ENCODE measurements at regions not wholly inside any gene's neighbourhood (a gene's known extent, or its start where the extent isn't known, plus 50 kb on each side); places are given as distances from the start of the nearest gene placed in this dataset.
A peak's percentile ranks its signal among the peaks of the same experiment; 100 is the strongest.

GRCh38 chr12:115864396-115864795 is 413.1 kb downstream of the MED13L start:
- H3K4me1 ChIP-seq (ENCODE audit: insufficient read depth): no peaks in the 10 kb centered on the region
- WGBS (ENCODE audit: low lambda C conversion rate, missing lambda C conversion rate): 77% methylated on average over 2 of the region's 2 CpGs
- H3K4me3 ChIP-seq: no peak overlapping the region
- no peaks in the 10 kb centered on the region for H3K79me2 ChIP-seq
- no peaks in the 10 kb centered on the region for H3K9me2 ChIP-seq (replicated peaks; ENCODE audit: insufficient read depth)
- H3K27me3 ChIP-seq: no peaks in the 10 kb centered on the region
- H3K4me2 ChIP-seq: no peak overlapping the region
- H3K36me3 ChIP-seq (replicated peaks; ENCODE audit: insufficient read depth, low read depth): no peaks in the 10 kb centered on the region
- no peaks in the 10 kb centered on the region for H4K20me1 ChIP-seq (ENCODE audit: insufficient read depth, poor library complexity, severe bottlenecking)
- no peak for DNase-seq (ENCODE audit: low spot score)
- TF ChIP-seq EZH2 (IDR thresholded peaks at IDR 0.05; ENCODE audit: borderline replicate concordance) (no peak), CTCF (IDR thresholded peaks at IDR 0.05; ENCODE audit: poor library complexity) (no peak), EZH2phosphoT487 (IDR thresholded peaks at IDR 0.05; ENCODE audit: low read depth, severe bottlenecking, unreplicated experiment) (no peak)
- no peaks in the 10 kb centered on the region for H3K9me3 ChIP-seq (ENCODE audit: low read depth)
- H2AFZ ChIP-seq: no peak overlapping the region
- no peak overlapping the region for H3K27ac ChIP-seq

GRCh38 chr12:115860619-115861018 is 416.9 kb downstream of the MED13L start:
- TF ChIP-seq CTCF (IDR thresholded peaks at IDR 0.05; ENCODE audit: poor library complexity): no peak
- no peak for TF ChIP-seq EZH2 (IDR thresholded peaks at IDR 0.05; ENCODE audit: borderline replicate concordance)
- TF ChIP-seq EZH2phosphoT487 (IDR thresholded peaks at IDR 0.05; ENCODE audit: low read depth, severe bottlenecking, unreplicated experiment): peak; percentile 62
- DNase-seq (ENCODE audit: low spot score): no peak
- Histone ChIP-seq H3K4me2 (no peak overlapping the region), H3K4me3 (no peak overlapping the region), H2AFZ (no peak overlapping the region), H3K36me3 (replicated peaks; ENCODE audit: insufficient read depth, low read depth) (no peaks in the 10 kb centered on the region), H3K27ac (no peak overlapping the region), H3K9me2 (replicated peaks; ENCODE audit: insufficient read depth) (no peaks in the 10 kb centered on the region), H4K20me1 (ENCODE audit: insufficient read depth, poor library complexity, severe bottlenecking) (no peaks in the 10 kb centered on the region), H3K27me3 (no peaks in the 10 kb centered on the region), H3K9me3 (ENCODE audit: low read depth) (no peaks in the 10 kb centered on the region), H3K79me2 (no peaks in the 10 kb centered on the region), H3K4me1 (ENCODE audit: insufficient read depth) (no peaks in the 10 kb centered on the region)
- WGBS (ENCODE audit: low lambda C conversion rate, missing lambda C conversion rate): 35% methylated on average over 3 of the region's 3 CpGs

GRCh38 chr12:115859231-115859630 is 418.3 kb downstream of the MED13L start:
- WGBS (ENCODE audit: low lambda C conversion rate, missing lambda C conversion rate): 69% methylated on average over 6 of the region's 6 CpGs

More at GRCh38 chr12:115859231-115859630, 418.3 kb downstream of the MED13L start:
- no peaks in the 10 kb centered on the region for H3K79me2 ChIP-seq
- no peaks in the 10 kb centered on the region for H4K20me1 ChIP-seq (ENCODE audit: insufficient read depth, poor library complexity, severe bottlenecking)
- no peaks in the 10 kb centered on the region for H3K27me3 ChIP-seq
- TF ChIP-seq EZH2 (IDR thresholded peaks at IDR 0.05; ENCODE audit: borderline replicate concordance) (no peak), CTCF (IDR thresholded peaks at IDR 0.05; ENCODE audit: poor library complexity) (no peak), EZH2phosphoT487 (IDR thresholded peaks at IDR 0.05; ENCODE audit: low read depth, severe bottlenecking, unreplicated experiment) (no peak)
- no peaks in the 10 kb centered on the region for H3K9me3 ChIP-seq (ENCODE audit: low read depth)
- no peaks in the 10 kb centered on the region for H3K9me2 ChIP-seq (replicated peaks; ENCODE audit: insufficient read depth)
- H3K4me2 ChIP-seq: no peak overlapping the region
- H3K4me3 ChIP-seq: no peak overlapping the region
- H3K36me3 ChIP-seq (replicated peaks; ENCODE audit: insufficient read depth, low read depth): no peaks in the 10 kb centered on the region
- H2AFZ ChIP-seq: no peak overlapping the region
- no peak overlapping the region for H3K27ac ChIP-seq
- H3K4me1 ChIP-seq (ENCODE audit: insufficient read depth): no peaks in the 10 kb centered on the region
- DNase-seq (ENCODE audit: low spot score): no peak

Measured in hepatocyte (in vitro differentiated cells).